Superior temporal gyrus (tissue), 1 donor: ENCODE measurements at regions not wholly inside any gene's neighbourhood (a gene's known extent, or its start where the extent isn't known, plus 50 kb on each side); places are given as distances from the start of the nearest gene placed in this dataset.
A peak's percentile ranks its signal among the peaks of the same experiment; 100 is the strongest.

Experiments used
- DNase-seq: peaks from one replicate; pipeline ENCODE4 v3.0.0-alpha.2; 2016; ENCODE audit errors: extremely low spot score

DNA sequence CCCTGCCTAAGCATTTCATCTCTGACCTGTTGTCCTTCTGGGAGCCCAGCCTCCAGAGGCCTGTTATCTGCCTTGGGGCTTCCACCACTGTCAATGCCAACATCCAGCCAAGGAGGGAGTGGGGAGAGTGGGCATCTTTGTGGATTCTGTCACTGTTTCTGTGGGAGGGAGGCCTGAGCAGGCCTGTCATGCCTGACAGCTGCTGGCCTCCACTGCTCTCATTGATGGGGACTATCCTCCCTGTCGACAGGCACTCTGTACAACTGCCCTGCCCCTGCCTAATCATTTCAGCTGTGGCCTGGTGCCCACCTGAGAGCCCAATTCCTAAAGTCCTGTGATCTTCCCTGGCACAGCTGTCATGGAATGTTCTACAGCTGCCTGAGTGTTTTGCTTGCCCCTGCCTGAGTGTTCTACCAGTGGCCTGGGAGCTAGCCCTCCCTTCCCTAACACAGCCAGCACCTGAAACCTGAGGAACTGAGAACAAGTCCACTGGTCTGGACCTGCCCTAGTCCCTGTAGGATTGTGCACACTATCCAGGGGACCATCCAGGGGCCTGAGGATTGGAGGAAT is 145.3 kb downstream of the FAM83B start:
- DNase-seq, result no peak

- no peak for DNase-seq
Observed at GRCh38 chr6:54992789-54993188, 146.2 kb downstream of the FAM83B start.

GRCh38 chr6:54993294-54993693 is 146.7 kb downstream of the FAM83B start:
- DNase-seq, result no peak

DNA sequence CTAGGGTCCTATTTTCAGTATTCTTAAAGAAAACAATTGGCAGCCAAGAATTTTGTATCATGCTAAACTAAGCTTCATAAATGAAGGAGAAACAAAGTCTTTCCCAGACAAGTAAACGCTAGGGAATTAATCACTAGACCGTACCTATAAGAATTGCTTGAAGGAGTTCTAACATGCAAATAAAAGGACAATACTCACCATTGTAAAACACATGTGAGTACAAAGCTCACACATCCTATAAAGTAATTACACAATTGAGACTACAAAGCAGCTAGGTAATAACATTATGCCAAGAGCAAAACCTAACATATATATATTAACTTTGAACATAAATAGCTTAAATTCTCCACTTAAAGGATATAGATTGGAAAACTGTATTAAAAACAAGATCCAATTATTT is 147.4 kb downstream of the FAM83B start:
- DNase-seq, result no peak

GRCh38 chr6:54998576-54998975 is 152.0 kb downstream of the FAM83B start:
- no peak for DNase-seq

GRCh38 chr6:55003719-55004430 is 157.3 kb downstream of the FAM83B start:
- peak; percentile 47 for DNase-seq

- no peak for DNase-seq
Observed at GRCh38 chr6:55009131-55009530, 162.6 kb downstream of the FAM83B start.

GRCh38 chr6:55011034-55011433 is 163.3 kb upstream of the HCRTR2 start:
- DNase-seq, result no peak

DNA sequence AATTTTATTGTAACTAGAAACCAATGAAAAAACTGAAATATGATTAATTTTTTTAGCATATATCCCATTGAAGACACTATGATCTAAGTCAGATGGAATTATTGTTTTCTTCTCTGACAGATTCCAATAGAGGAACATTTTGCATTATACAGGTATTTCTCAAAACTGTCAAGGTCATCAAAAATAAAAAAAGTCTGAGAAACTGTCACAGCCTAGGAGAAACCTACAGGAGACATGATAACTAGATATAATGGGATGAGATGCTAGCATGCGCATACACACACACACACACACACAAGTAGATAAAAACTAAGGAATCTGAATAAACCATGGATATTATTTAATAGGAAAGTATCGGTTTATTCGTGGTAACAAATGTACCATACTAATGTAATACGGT is 161.9 kb upstream of the HCRTR2 start:
- peak; percentile 2 for DNase-seq

DNA sequence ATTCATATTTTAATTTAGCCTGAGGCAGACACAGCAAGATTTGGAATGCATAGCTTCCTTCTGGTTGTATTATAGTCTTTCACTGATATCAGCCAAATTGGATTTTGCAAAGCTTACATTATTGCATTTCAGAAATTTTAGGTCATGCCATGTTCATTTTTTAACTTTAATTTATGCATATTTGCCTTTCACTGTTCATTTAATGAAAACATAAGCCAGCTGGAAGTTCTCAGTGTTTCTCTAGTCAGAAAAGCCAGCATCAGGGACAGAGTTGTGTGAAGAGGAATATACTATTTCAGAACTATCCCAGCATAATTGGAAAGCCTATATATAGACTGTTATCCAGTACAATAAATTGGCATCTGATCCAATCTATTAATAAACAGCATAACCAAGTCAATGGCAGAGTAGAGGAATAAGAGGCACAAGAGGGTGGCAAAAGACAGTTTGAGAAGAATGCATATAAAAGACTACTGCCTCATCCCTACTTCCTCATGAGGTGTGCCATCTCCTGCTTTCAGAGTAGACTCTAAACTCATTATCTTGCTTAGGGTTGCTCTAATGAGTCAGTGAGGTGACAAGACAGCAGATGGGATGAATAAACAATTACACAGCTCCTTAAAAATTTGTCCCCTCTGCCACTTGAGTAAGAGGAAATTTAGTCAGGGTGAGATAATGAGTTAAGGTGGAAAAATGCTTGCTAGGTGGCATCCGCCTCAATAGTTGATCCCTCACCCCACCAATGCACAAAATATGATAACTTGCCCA is 159.8 kb upstream of the HCRTR2 start:
- DNase-seq, result no peak

- DNase-seq, result no peak
Observed at GRCh38 chr6:55016261-55016660, 158.1 kb upstream of the HCRTR2 start.

DNA sequence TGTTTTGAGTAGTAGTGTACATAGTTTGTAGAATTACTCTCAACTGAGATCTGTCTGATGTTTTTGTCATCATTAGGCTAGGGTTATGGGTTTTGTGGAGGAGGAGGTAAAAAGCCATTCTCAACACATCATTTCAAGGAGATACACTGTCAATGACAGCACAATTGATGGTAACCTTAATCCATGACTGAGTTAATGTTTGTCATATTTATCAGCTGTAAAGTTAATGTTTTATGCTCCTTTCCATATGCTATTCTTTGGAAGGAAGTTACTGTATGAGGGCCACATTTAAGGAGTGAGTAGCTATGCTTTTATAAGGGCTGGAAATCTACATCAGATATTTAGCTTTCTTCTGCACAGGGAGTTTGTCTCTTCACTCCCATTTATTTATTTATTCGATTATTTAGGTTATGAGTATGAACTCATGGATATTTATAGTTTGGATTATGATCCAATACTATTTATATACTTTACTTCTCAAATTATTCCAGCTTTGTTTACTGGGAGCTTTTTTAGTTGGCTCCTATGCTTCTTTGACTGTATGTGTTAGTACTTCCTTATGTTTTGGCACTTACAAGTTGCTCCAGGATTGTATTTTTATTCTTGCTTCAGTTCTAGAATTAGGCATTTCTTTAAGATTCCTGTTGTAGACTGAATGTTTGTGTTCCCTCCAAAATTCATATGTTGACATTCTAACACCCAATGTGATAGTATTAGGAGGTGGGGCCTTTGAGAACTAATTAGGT is 156.6 kb upstream of the HCRTR2 start:
- no peak for DNase-seq

- no peak for DNase-seq
Observed at GRCh38 chr6:55019591-55019990, 154.7 kb upstream of the HCRTR2 start.

GRCh38 chr6:55023230-55023629 is 151.1 kb upstream of the HCRTR2 start:
- DNase-seq, result no peak

DNA sequence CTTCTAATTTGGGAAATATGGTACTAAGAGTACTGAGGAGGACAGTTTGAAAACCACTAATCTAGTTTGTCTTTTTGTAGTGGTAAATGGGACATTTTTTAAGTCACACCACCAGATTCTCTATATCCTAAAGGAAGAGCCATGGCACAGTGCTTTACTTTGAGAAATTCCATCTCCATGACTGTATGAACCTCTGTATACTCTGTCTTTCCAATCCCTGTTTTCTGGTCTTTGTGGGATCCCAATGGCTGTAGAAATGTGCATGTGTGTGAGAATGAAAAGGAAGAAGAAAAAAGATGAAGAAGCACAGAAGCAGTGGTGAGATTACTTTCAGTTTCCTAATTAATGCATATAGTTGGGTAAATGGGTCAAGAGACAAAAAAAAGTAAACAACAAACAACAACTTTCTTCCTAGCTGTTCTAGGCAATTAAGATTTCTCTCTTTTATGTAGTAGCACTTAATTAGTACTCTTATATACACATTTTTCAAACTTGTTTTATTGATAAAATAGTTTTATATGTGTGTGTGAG is 141.2 kb upstream of the HCRTR2 start:
- DNase-seq, result no peak

DNA sequence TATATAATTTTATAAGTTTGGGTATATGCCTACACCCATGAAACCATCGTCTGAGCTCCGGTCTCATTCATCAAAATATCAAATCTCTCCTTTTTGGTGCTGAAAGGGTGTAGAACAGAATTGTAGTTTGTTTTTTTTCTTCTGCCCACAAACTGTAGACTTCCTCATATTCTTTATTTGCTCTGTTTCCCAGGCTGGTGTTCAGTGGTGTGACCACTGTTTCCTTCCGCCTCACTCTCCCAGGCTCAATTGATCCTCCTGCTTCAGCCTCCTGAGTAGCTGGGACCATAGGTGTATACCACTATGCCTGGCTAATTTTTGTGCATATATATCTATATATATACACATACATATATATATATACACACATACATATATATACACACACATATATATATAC is 139.6 kb upstream of the HCRTR2 start:
- DNase-seq, result no peak

DNA sequence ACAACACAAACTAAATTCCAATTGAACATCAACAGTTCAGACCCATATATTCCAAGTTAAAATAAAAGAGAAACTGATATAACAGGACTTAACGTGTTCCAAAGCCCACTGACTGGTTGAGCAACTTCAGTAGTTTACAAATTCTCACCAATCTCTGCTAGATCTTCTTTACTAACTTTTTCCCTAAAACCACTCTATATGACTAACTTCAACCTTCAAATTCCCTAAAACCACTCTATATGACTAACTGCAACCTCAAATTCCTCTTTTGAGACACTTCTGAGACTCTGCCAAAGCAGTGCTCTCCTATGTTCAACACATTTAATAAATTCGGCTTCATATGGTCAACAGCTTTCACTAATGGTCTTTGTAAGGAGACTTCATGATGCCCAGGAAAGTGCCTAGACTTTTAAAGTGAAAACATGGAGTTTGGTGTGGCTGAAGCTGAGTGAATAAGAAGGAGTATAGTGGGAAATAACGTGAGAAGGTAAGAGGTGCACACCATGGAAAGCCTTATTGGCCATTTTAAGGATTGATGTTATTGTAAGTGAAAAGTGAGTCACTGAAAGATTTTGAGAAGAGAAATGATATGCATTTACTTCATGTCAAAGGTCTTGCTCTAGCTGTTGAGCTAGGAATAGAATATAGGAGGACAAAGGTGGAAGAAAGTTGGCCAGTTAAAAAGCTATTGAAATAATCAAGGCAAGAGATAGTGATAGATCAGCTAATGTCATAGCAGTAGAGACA is 134.0 kb upstream of the HCRTR2 start:
- DNase-seq, result no peak

- no peak for DNase-seq
Observed at GRCh38 chr6:55046869-55047422, 127.4 kb upstream of the HCRTR2 start.

DNA sequence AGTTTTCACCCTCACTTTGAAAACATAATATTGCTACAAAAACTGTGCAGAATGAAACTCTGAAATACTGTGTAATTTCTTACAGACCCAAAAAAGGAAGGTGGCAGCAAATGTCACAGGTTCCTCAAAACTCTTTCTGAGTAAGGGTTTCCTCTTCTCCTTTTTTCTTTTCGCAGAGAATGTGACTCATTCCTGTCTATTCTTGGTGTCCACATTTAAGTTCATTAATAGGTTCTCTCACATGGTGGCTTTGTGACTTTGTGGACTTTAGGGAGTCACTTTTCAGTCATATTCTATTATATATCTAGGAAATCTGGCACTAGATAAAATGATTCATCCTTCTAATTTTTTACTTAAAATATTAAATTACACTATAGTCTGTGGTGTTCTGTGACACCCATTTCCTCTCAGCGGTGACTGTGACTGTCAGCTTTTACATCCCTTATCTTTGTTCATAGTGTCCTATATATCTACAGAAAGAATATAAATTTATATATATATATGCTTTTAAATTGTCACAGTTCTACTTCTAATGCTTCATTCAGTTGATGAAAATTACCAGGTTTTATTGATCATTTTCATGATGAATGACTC is 126.8 kb upstream of the HCRTR2 start:
- DNase-seq, result no peak

DNA sequence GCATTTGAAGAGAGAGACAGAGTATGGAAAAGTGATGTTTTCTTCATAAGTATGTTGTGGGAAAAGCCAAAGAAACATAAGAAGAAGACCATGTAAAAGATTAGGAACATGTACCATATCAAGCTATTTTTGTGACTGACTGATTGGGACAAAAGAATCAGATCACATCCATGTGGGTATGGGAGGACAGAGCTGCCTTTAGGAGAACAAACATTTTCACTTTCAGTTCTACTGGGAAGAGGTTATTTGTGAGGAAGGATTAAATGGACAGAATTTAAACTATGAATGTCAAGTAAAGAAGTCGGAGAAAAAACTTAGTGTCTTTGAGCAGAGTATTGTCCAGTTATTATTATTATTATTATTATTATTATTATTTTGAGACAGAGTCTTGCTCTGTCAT is 124.4 kb upstream of the HCRTR2 start:
- no peak for DNase-seq

DNA sequence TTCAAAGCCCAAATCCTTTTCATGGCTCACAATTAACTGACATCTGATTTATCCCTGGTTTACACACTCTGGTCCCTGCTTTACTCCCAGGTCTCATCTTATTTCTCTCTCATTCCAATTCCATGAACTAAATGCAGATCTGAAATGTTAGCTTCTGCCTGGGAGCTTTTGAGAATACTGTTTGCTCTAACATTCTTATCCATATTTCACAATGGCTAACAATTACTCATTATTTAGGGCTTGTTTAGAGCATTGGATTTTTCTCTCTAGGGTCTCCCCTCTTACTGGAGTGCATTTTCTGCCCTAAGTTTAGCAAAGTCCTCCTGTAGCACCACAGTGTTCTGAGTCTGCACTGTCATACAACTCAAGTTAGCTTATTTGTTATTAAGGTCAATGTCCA is 121.5 kb upstream of the HCRTR2 start:
- DNase-seq, result no peak
